Esophagus muscularis mucosa (tissue), 4 donors: ENCODE measurements at regions not wholly inside any gene's neighbourhood (a gene's known extent, or its start where the extent isn't known, plus 50 kb on each side); places are given as distances from the start of the nearest gene placed in this dataset.

Source experiments
- DNase-seq: peaks from one replicate; pipeline ENCODE4 v3.0.0-alpha.2; 2017; ENCODE audit errors: extremely low spot score
- H3K27ac ChIP-seq, 4 donors: fragments of 200-600 bp; sonication (generic); replicated peaks in 1 of 4; 1 replicate in 3 of 4; 2 replicates in 1 of 4; pipeline ENCODE4 v1.5.1; 2016 to 2019; ENCODE audit warnings: mild to moderate bottlenecking in 1 of 4
- H3K27me3 ChIP-seq, 4 donors: fragments of 200-600 bp; sonication (generic); one replicate each; pipeline versions ENCODE4 v1.5.1 to v1.6.0; 2016 to 2019
- H3K36me3 ChIP-seq, 4 donors: fragments of 200-600 bp; sonication (generic); one replicate each; pipeline ENCODE4 v1.5.1; 2016 to 2019
- H3K4me1 ChIP-seq, 4 donors: fragments of 200-600 bp; sonication (generic); one replicate each; pipeline ENCODE4 v1.5.1; 2016 to 2019
- H3K4me3 ChIP-seq, 4 donors: fragments of 200-600 bp; sonication (generic); 1 replicate in 2 of 4; 2 replicates in 2 of 4; pipeline ENCODE4 v1.5.1; 2016 to 2019; ENCODE audit warnings: mild to moderate bottlenecking in 4 of 4, moderate library complexity in 1 of 4
- H3K9me3 ChIP-seq, 4 donors: fragments of 200-600 bp; sonication (generic); 1 replicate in 3 of 4; 2 replicates in 1 of 4; pipeline ENCODE4 v1.5.1; 2016 to 2019
- EP300 ChIP-seq: sonication (generic); formaldehyde crosslinking; IDR thresholded peaks from one replicate; pipeline ENCODE4 v1.6.1; 2017; ENCODE audit warnings: antibody characterized with exemption
- POLR2A ChIP-seq: fragments of 450-650 bp; IDR thresholded peaks from one replicate; pipeline ENCODE4 v1.6.1; 2017; ENCODE audit warnings: antibody characterized with exemption, moderate library complexity, mild to moderate bottlenecking, low read depth
- POLR2AphosphoS5 ChIP-seq, 2 donors: sonication (generic); formaldehyde crosslinking; IDR thresholded peaks; one replicate each; pipeline ENCODE4 v1.6.1; 2017; ENCODE audit warnings: antibody characterized with exemption in 2 of 2
- WGBS: methylation state at CpG from one replicate; pipeline ENCODE4 v1.1.5; 2018; 5-methylcytosine and 5-hydroxymethylcytosine counted together
- intact Hi-C: fragments of 100-400 bp; cut with DNase I; formaldehyde crosslinking; loops from one replicate; pipeline ENCODE4 v1.15.1; 2023
- TF ChIP-seq, protein P1 (sequence below), 3 experiments: fragments of 200-600 bp in 2 of 3; fragments of 450-650 bp in 1 of 3; sonication (generic) in 2 of 3; IDR thresholded peaks; one replicate each; pipeline ENCODE4 v1.5.1; 2017 to 2019; ENCODE audit warnings: antibody characterized with exemption in 3 of 3, mild to moderate bottlenecking in 2 of 3, moderate library complexity in 1 of 3

DNA sequence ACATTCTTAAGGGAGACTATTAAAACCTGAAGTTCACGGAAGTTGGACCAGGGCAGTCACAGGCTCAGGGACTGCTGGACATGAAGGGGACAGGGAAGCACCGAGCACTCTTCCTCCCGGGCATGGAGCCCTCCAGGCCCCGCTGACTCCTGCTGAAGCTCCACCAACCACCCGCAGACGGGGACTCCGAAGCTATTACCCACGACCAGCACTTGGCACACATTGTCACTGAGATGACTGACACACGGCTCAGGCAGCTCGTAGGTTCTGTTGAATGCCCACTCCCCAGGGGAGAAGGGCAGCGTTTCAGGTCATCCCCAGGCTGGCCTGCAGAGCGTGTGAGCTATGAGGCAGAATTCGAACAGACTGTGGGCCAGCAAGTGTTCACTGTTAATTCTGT, 234.8 kb downstream of the NDUFA10 start:
- Histone ChIP-seq H3K4me3 (no peak overlapping the region), H3K27ac (no peak overlapping the region), H3K9me3 (peaks cover 0 to 11% (median 0%) of the 10 kb centered on the region in 4 donors), H3K4me1 (peaks cover 0 to 11% (median 9%) of the 10 kb centered on the region in 4 donors), H3K27me3 (no peaks in the 10 kb centered on the region), H3K36me3 (no peaks in the 10 kb centered on the region)
- DNase-seq: no peak
- TF ChIP-seq, protein P1, sequence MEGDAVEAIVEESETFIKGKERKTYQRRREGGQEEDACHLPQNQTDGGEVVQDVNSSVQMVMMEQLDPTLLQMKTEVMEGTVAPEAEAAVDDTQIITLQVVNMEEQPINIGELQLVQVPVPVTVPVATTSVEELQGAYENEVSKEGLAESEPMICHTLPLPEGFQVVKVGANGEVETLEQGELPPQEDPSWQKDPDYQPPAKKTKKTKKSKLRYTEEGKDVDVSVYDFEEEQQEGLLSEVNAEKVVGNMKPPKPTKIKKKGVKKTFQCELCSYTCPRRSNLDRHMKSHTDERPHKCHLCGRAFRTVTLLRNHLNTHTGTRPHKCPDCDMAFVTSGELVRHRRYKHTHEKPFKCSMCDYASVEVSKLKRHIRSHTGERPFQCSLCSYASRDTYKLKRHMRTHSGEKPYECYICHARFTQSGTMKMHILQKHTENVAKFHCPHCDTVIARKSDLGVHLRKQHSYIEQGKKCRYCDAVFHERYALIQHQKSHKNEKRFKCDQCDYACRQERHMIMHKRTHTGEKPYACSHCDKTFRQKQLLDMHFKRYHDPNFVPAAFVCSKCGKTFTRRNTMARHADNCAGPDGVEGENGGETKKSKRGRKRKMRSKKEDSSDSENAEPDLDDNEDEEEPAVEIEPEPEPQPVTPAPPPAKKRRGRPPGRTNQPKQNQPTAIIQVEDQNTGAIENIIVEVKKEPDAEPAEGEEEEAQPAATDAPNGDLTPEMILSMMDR (IDR thresholded peaks at IDR 0.05): no peak
- TF ChIP-seq EP300 (no peak), POLR2AphosphoS5 (IDR thresholded peaks at IDR 0.05) (no peak), POLR2A (no peak)
- intact Hi-C loops: no loop called here
- WGBS: 82% methylated on average over 12 of the region's 13 CpGs

- H3K9me3 ChIP-seq: peaks cover 0 to 11% (median 0%) of the 10 kb centered on the region in 4 donors
- no peaks in the 10 kb centered on the region for H3K36me3 ChIP-seq
- H3K4me3 ChIP-seq: no peak overlapping the region
- peaks cover 0 to 11% (median 9%) of the 10 kb centered on the region in 4 donors for H3K4me1 ChIP-seq
- intact Hi-C loops: no loop called here
- H3K27ac ChIP-seq: no peak overlapping the region
- TF ChIP-seq, protein P1 (IDR thresholded peaks at IDR 0.05): no peak
- TF ChIP-seq POLR2AphosphoS5 (IDR thresholded peaks at IDR 0.05) (no peak), POLR2A (no peak), EP300 (no peak)
- H3K27me3 ChIP-seq: no peaks in the 10 kb centered on the region
- 83% methylated on average over 8 of the region's 8 CpGs for WGBS
- DNase-seq: no peak
These were observed 235.4 kb downstream of the NDUFA10 start for GRCh38 chr2:239789711-239790110.

DNA sequence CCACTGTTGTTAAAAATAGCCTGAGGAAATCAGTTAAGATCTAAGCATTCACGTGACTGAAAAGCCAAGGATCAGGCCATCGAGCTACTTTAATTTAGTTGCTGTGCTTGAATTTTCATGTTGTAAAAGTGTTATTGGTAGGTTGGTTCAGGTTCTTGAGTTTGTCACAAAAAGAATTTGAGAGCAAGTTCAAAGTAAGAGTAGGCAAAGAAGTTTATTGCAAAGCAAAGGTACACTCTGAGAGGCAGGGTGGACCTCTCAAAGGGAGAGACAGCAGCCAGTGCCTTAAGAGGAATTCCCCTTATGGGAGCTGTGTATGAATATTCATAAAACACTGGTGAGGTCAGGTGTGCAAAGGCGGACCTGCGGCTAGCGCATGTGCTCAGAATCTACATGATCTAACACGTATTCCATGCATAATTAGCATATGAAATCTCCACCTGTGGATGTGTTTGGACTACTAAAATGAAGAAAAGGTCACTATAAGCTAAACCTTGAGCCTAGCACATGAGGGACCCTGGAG, 236.5 kb downstream of the NDUFA10 start:
- Histone ChIP-seq H3K9me3 (peaks cover 0 to 11% (median 0%) of the 10 kb centered on the region in 4 donors), H3K4me1 (peaks cover 0 to 11% (median 9%) of the 10 kb centered on the region in 4 donors), H3K27ac (no peak overlapping the region), H3K36me3 (no peaks in the 10 kb centered on the region), H3K27me3 (no peaks in the 10 kb centered on the region), H3K4me3 (no peak overlapping the region)
- intact Hi-C loops: no loop called here
- 89% methylated on average over 6 of the region's 6 CpGs for WGBS
- no peak for TF ChIP-seq EP300
- no peak for TF ChIP-seq POLR2AphosphoS5 (IDR thresholded peaks at IDR 0.05)
- TF ChIP-seq, protein P1 (IDR thresholded peaks at IDR 0.05): no peak
- TF ChIP-seq POLR2A: no peak
- no peak for DNase-seq

- Histone ChIP-seq H3K4me3 (no peak overlapping the region), H3K36me3 (no peaks in the 10 kb centered on the region), H3K27me3 (no peaks in the 10 kb centered on the region), H3K4me1 (peaks cover 0 to 11% (median 9%) of the 10 kb centered on the region in 4 donors), H3K9me3 (peaks cover 0 to 11% (median 0%) of the 10 kb centered on the region in 4 donors), H3K27ac (no peak overlapping the region)
- 95% methylated on average over 5 of the region's 6 CpGs for WGBS
- no peak for DNase-seq
- intact Hi-C loops: no loop called here
- TF ChIP-seq, protein P1 (IDR thresholded peaks at IDR 0.05): no peak
- TF ChIP-seq POLR2AphosphoS5 (IDR thresholded peaks at IDR 0.05) (no peak), POLR2A (no peak), EP300 (no peak)
These were observed 237.5 kb downstream of the NDUFA10 start for GRCh38 chr2:239787538-239788050.

DNA sequence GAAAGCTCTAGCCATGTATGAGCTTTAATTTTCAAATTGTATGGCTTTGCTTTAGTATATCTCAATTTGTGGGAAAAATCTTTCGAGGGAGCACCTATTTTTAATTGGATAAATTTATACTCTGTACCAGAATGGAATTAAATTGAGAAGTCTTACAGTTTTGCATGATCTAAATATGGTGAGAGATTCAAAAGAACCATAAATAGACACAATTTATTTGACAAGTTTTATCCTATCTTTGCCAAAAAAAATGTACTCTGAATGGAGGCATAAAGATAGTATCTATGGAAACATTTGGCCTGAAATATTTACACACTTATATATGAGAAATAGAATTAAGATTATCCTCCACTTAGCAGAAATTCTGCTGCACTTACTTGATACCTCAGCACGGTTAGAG, 238.4 kb downstream of the NDUFA10 start:
- no peak for TF ChIP-seq EP300
- TF ChIP-seq POLR2AphosphoS5 (IDR thresholded peaks at IDR 0.05): no peak
- TF ChIP-seq, protein P1 (IDR thresholded peaks at IDR 0.05): no peak
- no peak for TF ChIP-seq POLR2A
- WGBS: 85% methylated on average over 2 of the region's 2 CpGs
- H3K36me3 ChIP-seq: no peaks in the 10 kb centered on the region
- H3K27me3 ChIP-seq: no peaks in the 10 kb centered on the region
- H3K4me1 ChIP-seq: peaks cover 0 to 8% (median 5%) of the 10 kb centered on the region in 4 donors
- H3K27ac ChIP-seq: no peak overlapping the region
- H3K9me3 ChIP-seq: peaks cover 0 to 11% (median 0%) of the 10 kb centered on the region in 4 donors
- no peak overlapping the region for H3K4me3 ChIP-seq
- DNase-seq: no peak
- intact Hi-C loops: no loop called here
